GM10847 (cell line): ENCODE measurements at regions not wholly inside any gene's neighbourhood (a gene's known extent, or its start where the extent isn't known, plus 50 kb on each side); places are given as distances from the start of the nearest gene placed in this dataset.

Source experiments
- POLR2A ChIP-seq: IDR thresholded peaks from 2 replicates; pipeline ENCODE4 v1.6.1; 2011; ENCODE audit not compliant: insufficient read length; ENCODE audit errors: extremely low read depth

DNA sequence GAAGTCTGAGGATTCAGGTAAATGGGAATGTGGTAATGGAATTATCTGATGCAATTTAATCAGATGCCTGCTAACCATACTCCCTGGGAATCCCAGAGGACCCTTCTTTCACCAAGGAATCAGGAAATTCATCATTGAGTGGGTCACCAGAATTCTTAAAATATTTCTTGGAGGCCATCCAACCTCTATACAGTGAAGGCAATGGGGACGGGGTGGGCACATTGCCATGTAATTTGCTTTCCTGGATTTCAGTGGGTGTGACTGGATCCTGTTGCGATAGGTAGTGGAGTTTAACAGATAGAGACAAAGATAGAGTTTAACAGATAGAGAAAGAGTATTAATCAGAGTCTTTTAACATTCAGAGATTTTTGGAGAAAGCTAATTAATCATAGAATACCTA, 394.4 kb downstream of the DAD1 start:
- TF ChIP-seq POLR2A = no peak

GRCh38 chr14:22190411-22191191, 398.4 kb downstream of the DAD1 start:
- no peak for TF ChIP-seq POLR2A

DNA sequence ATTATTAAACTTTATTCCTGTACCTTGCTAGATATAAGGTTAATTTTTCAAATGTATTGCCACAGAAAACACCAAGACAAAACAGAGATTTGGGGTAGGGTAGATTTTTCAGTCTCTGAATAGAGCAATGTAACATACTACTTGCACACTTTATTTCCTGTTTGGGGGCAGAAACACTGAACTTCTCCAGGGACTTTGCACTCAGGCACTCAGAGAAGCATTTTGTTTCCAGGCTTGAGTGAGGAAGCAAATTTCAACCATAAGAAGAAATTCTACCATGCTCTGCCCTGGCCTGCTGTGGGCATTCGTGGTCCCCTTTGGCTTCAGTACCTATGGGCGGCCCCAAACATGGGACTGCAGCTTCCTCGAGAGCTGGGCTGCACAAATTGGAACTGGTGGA, 399.1 kb downstream of the DAD1 start:
- TF ChIP-seq POLR2A = no peak

- TF ChIP-seq POLR2A = no peak
Observed at GRCh38 chr14:22188318-22188717, 400.7 kb downstream of the DAD1 start.

- no peak for TF ChIP-seq POLR2A
Observed at GRCh38 chr14:22185789-22186188, 403.2 kb downstream of the DAD1 start.

- TF ChIP-seq POLR2A = no peak
Observed at GRCh38 chr14:22185191-22185590, 403.8 kb downstream of the DAD1 start.

DNA sequence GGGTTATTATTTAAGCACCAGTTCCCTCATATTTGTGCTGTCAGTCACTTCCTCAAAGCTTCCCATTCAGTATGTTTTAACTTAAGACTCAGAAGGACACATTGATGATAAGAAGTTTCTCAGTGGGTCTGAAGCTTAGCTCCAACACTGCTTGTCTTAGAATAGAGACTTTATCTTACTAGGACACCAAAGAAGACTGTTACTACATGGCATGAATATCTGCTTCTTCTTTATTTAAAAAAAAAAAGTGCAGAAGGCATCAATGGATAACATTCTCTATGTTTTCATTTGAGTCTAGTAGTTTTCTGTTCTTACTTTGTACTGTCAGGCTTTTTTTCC, 404.2 kb downstream of the DAD1 start:
- no peak for TF ChIP-seq POLR2A

DNA sequence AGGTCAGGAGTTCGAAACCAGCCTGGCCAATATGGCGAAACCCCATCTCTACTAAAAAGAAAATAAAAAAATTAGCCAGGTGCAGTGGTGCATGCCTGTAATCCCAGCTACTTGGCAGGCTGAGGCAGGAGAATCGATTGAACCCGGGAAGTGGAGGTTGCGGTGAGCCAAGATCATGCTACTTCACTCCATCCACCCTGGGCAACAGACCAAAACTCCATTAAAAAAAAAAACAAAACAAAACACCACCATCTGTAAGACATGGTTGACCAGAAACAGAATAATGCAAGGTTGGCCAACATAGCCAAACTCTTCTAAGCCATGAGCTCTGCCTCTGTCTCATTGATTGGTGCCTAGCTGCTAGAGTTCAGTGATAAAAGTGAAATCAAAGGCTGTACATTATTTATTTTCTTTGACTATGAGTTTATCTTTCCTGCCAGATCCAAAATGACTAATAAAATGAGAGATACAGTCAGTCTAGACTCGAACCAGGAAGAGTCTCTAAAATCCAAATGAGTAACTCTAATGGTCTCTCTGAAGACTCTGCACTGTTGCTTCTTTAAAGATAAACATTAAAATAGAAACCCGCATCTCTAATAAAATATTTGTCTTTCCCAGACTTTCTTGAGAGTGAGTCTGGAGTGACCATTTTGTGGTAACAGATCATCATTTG, 404.7 kb downstream of the DAD1 start:
- no peak for TF ChIP-seq POLR2A

GRCh38 chr14:22180045-22180444, 409.0 kb downstream of the DAD1 start:
- TF ChIP-seq POLR2A = no peak

- TF ChIP-seq POLR2A = no peak
Observed at GRCh38 chr14:22179190-22179589, 409.8 kb downstream of the DAD1 start.

- no peak for TF ChIP-seq POLR2A
Observed at GRCh38 chr14:22178333-22178839, 410.6 kb downstream of the DAD1 start.

DNA sequence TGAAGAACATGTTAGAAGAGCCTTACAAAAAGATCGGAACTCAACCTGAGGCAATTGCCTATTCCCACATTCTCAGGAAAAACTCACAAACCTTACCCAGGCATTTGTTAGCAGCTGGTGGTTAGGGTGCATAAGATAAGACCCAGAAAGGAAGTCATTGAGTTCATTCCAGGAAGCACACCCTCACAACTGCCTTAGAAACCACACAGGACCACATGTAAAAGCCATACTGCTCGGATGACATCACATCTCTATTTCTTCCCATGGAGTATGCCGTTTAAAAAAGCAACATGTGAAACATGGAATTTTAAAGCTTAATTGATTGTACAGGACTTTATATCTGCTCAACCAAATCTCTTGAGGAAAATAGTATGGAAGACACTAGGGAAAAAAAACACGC, 411.2 kb downstream of the DAD1 start:
- no peak for TF ChIP-seq POLR2A

DNA sequence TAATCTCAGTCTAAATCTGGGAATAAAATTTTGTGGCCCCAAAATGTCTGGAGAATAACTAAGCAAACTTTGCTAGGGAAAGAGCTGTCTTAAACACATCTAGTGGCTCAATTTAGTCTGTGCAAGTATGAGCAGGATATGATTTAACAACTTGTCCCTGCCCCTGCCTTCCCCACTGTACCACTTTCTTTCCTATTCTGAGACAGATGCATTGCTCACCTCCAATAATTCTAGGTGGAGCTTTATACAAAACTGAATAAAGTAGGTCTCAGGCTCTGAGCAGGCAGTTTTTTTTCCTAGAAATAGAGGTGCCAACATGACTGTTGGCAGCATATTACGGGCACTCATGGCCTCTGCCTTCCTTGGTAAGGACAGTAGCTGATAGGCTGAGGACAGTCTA, 412.1 kb downstream of the DAD1 start:
- TF ChIP-seq POLR2A = no peak

DNA sequence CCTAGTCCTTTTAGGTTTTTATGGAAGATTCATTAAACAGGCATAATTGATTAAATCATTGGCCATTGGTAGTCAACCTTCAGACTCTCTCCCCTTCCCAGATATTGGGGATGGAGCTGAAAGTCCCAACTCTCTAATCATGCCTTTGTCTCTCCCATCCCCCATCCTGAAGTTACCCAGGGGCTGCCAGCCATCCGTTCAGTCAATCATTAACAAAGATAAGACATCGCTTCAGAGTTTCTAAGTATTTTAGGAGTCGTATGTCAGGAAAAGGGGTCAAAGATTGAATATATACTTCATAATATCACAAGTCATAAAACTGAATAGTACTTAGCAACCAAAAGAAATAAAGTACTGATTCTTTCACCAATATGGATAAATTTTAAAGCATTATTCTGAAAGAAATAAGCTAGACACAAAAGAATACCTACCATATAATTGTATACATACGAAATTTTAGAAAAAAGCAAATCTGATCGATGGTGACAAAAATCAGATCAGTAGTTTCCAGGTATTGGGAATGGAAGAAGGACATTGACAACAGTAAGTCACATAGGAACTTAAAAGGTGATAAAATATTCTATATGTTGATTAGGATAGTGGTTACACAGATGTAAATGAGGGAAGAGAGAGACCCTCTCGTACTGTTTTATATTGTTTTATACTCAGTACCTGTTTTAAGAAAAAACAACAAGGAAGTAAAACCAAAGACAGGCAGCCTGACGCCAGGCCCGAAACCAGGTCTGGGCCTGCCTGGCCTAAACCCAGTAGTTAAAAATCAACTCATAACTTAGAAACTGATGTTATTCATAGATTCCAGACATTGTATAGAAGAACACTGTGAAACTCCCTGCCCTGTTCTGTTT, 414.4 kb downstream of the DAD1 start:
- no peak for TF ChIP-seq POLR2A

DNA sequence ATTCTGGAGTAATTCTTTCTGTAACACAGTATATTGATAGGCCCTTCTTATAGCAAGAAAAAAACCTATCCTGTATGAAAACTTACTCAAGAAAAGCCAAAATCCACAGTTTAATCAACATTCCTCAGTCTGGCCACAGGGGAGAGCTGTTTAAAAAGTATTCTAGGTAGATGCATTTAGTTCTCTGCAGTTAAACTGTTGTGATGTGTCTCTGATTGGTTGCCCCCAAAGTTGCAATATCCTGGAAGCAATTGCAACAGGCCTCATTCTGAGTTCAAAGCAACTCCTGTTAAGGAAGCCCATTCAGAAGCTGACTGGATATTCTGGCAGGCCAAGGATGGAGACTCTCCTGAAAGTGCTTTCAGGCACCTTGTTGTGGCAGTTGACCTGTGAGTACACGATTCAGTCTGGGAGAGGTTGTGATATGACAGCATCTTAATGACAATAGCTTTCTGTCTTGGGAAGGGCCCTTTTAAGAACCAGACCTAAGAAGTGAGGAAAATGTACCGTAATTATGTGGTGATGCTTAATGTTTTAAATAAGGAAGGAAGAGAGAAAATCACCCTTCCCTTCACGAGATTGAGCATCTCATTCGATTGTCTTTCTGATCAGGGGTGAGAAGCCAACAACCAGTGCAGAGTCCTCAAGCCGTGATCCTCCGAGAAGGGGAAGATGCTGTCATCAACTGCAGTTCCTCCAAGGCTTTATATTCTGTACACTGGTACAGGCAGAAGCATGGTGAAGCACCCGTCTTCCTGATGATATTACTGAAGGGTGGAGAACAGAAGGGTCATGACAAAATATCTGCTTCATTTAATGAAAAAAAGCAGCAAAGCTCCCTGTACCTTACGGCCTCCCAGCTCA, 420.7 kb downstream of the DAD1 start:
- TF ChIP-seq POLR2A = no peak
